ENCODE measurements at regions not wholly inside any gene's neighbourhood (a gene's known extent, or its start where the extent isn't known, plus 50 kb on each side); places are given as distances from the start of the nearest gene placed in this dataset.

DNA sequence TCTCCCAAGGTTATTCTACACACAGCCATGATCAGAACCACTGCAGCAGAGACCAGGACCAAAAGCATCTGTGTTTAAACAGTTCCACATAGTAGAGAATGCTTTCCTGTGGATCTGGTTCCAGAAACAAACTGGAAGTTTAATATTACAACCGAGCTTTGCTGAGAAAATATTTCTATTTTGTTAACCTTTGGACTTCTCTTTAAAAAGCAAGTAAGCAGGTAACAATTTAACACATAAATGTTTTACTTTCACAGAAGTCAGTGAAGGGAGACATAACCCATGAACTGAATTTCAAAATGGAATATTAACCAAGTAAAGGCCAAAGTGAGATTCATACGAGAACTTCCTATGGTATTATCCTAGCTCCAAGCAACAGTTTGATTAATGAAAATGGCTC lies 98.6 kb upstream of the PHYHIPL start:
- H3K9me3 Mint-ChIP-seq (ENCODE audit: unreplicated experiment): no peaks in the 10 kb centered on the region
- H3K4me1 Mint-ChIP-seq (ENCODE audit: low read depth, unreplicated experiment): no peaks in the 10 kb centered on the region
- no peak for DNase-seq
- TF ChIP-seq, protein P1, sequence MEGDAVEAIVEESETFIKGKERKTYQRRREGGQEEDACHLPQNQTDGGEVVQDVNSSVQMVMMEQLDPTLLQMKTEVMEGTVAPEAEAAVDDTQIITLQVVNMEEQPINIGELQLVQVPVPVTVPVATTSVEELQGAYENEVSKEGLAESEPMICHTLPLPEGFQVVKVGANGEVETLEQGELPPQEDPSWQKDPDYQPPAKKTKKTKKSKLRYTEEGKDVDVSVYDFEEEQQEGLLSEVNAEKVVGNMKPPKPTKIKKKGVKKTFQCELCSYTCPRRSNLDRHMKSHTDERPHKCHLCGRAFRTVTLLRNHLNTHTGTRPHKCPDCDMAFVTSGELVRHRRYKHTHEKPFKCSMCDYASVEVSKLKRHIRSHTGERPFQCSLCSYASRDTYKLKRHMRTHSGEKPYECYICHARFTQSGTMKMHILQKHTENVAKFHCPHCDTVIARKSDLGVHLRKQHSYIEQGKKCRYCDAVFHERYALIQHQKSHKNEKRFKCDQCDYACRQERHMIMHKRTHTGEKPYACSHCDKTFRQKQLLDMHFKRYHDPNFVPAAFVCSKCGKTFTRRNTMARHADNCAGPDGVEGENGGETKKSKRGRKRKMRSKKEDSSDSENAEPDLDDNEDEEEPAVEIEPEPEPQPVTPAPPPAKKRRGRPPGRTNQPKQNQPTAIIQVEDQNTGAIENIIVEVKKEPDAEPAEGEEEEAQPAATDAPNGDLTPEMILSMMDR (IDR thresholded peaks at IDR 0.05; ENCODE audit: partially characterized antibody, unreplicated experiment): no peak
- no peaks in the 10 kb centered on the region for H3K27me3 Mint-ChIP-seq (ENCODE audit: unreplicated experiment)
- H3K4me3 Mint-ChIP-seq (ENCODE audit: unreplicated experiment): no peak overlapping the region
- no peak overlapping the region for H3K27ac Mint-ChIP-seq (ENCODE audit: unreplicated experiment)
- no peaks in the 10 kb centered on the region for H3K36me3 Mint-ChIP-seq (ENCODE audit: unreplicated experiment)

GRCh38 chr10:59078978-59079377 lies 97.5 kb upstream of the PHYHIPL start:
- no peaks in the 10 kb centered on the region for H3K27me3 Mint-ChIP-seq (ENCODE audit: unreplicated experiment)
- no peaks in the 10 kb centered on the region for H3K36me3 Mint-ChIP-seq (ENCODE audit: unreplicated experiment)
- no peaks in the 10 kb centered on the region for H3K9me3 Mint-ChIP-seq (ENCODE audit: unreplicated experiment)
- DNase-seq: no peak
- TF ChIP-seq, protein P1 (IDR thresholded peaks at IDR 0.05; ENCODE audit: partially characterized antibody, unreplicated experiment): no peak
- no peak overlapping the region for H3K27ac Mint-ChIP-seq (ENCODE audit: unreplicated experiment)
- H3K4me1 Mint-ChIP-seq (ENCODE audit: low read depth, unreplicated experiment): no peaks in the 10 kb centered on the region
- no peak overlapping the region for H3K4me3 Mint-ChIP-seq (ENCODE audit: unreplicated experiment)

DNA sequence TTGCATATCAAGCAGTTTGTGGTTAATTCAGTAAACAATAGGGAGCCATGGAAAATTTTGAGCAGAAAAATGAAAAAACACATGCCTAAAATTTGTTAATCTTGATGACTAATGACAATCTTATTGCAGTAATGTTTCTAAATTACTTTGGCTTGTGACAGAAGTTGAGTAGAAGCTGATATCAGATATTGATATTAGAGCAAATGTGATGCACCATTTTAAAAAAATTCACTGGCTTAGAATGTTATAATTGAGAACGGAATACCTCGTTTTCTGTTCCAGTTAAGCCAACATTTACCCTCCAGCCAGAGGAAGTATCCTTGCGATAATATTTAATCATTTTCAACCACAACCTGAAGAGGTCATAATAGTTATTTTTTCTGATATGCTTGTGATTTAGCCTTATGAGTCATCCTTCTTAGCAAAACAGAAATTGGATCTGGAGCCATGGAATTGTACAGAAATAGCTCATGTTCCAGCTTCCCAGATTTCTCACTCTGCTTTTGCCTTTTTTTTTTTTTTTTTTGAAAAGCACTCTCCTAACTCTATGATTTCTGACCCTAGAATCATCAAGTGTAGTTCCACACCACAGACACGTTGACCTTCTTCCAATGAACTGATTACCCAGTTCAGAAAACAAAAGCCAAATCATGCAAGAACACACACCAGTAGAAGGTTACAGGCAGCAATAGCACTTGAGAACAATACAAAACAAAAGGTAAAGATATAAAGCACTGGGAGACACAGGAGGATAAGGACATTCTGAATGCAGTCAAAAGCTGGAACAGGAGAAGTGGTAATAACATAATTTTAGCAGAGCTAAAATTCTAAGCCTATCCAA lies 96.8 kb upstream of the PHYHIPL start:
- Mint-ChIP-seq H3K27me3 (ENCODE audit: unreplicated experiment) (no peaks in the 10 kb centered on the region), H3K27ac (ENCODE audit: unreplicated experiment) (no peak overlapping the region), H3K9me3 (ENCODE audit: unreplicated experiment) (no peaks in the 10 kb centered on the region), H3K4me1 (ENCODE audit: low read depth, unreplicated experiment) (no peaks in the 10 kb centered on the region), H3K4me3 (ENCODE audit: unreplicated experiment) (no peak overlapping the region), H3K36me3 (ENCODE audit: unreplicated experiment) (no peaks in the 10 kb centered on the region)
- DNase-seq: no peak
- TF ChIP-seq, protein P1 (IDR thresholded peaks at IDR 0.05; ENCODE audit: partially characterized antibody, unreplicated experiment): no peak

GRCh38 chr10:59082249-59082648 lies 94.2 kb upstream of the PHYHIPL start:
- Mint-ChIP-seq H3K4me1 (ENCODE audit: low read depth, unreplicated experiment) (no peaks in the 10 kb centered on the region), H3K36me3 (ENCODE audit: unreplicated experiment) (no peaks in the 10 kb centered on the region), H3K27ac (ENCODE audit: unreplicated experiment) (no peak overlapping the region), H3K27me3 (ENCODE audit: unreplicated experiment) (no peaks in the 10 kb centered on the region), H3K9me3 (ENCODE audit: unreplicated experiment) (no peaks in the 10 kb centered on the region), H3K4me3 (ENCODE audit: unreplicated experiment) (no peak overlapping the region)
- DNase-seq: no peak
- TF ChIP-seq, protein P1 (IDR thresholded peaks at IDR 0.05; ENCODE audit: partially characterized antibody, unreplicated experiment): no peak

DNA sequence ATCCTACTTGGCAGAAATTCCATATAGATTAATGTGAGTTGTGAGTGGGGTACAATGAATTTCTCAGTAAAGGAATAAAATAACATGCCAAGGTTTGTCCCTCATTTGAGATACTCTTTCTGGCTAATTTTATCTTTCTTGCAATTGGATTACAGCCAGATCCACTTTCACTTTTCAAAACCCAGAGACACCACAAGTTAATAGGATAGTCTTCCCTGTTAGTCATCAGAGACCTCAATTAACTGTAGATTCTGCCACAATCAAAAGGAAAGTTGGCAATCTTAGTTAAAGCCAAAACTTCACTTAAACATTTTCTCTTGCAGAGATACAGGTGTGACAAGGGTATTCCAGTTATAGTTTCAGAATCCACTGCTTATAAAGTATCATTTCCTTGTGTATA lies 91.4 kb upstream of the PHYHIPL start:
- Mint-ChIP-seq H3K27me3 (ENCODE audit: unreplicated experiment) (no peaks in the 10 kb centered on the region), H3K27ac (ENCODE audit: unreplicated experiment) (no peak overlapping the region), H3K36me3 (ENCODE audit: unreplicated experiment) (no peaks in the 10 kb centered on the region), H3K4me1 (ENCODE audit: low read depth, unreplicated experiment) (no peaks in the 10 kb centered on the region), H3K9me3 (ENCODE audit: unreplicated experiment) (no peaks in the 10 kb centered on the region), H3K4me3 (ENCODE audit: unreplicated experiment) (no peak overlapping the region)
- TF ChIP-seq, protein P1 (IDR thresholded peaks at IDR 0.05; ENCODE audit: partially characterized antibody, unreplicated experiment): no peak
- DNase-seq: no peak

Data from glutamatergic neuron (in vitro differentiated cells).